HEK293T (cell line): ENCODE measurements at regions not wholly inside any gene's neighbourhood (a gene's known extent, or its start where the extent isn't known, plus 50 kb on each side); places are given as distances from the start of the nearest gene placed in this dataset.

ENCODE experiments used
- ARNT ChIP-seq: fragments of 450-650 bp; IDR thresholded peaks from 2 replicates; pipeline ENCODE4 v1.6.1; 2017; ENCODE audit warnings: mild to moderate bottlenecking
- BHLHE40 ChIP-seq: fragments of 450-650 bp; IDR thresholded peaks from 2 replicates; pipeline ENCODE4 v1.6.1; 2016; ENCODE audit warnings: mild to moderate bottlenecking, moderate library complexity, borderline replicate concordance
- CTBP1 ChIP-seq: fragments of 450-650 bp; IDR thresholded peaks from 2 replicates; pipeline ENCODE4 v1.6.1; 2016; ENCODE audit warnings: borderline replicate concordance
- ELF4 ChIP-seq: fragments of 450-650 bp; IDR thresholded peaks from 2 replicates; pipeline ENCODE4 v1.6.1; 2017; ENCODE audit warnings: antibody characterized with exemption
- FOXA1 ChIP-seq: fragments of 450-650 bp; IDR thresholded peaks from 2 replicates; pipeline ENCODE4 v1.6.1; 2016; ENCODE audit warnings: mild to moderate bottlenecking
- FOXK2 ChIP-seq: fragments of 450-650 bp; IDR thresholded peaks from 2 replicates; pipeline ENCODE4 v1.6.1; 2016; ENCODE audit warnings: mild to moderate bottlenecking
- FOXM1 ChIP-seq: fragments of 450-650 bp; IDR thresholded peaks from 2 replicates; pipeline ENCODE4 v1.6.1; 2017; ENCODE audit warnings: mild to moderate bottlenecking, borderline replicate concordance
- HDGF ChIP-seq: fragments of 450-650 bp; IDR thresholded peaks from 2 replicates; pipeline ENCODE4 v1.6.1; 2017; ENCODE audit warnings: antibody characterized with exemption, borderline replicate concordance
- NFRKB ChIP-seq: fragments of 450-650 bp; IDR thresholded peaks from 2 replicates; pipeline ENCODE4 v1.6.1; 2016; ENCODE audit warnings: mild to moderate bottlenecking, moderate library complexity
- PKNOX1 ChIP-seq: fragments of 450-650 bp; IDR thresholded peaks from 2 replicates; pipeline ENCODE4 v1.6.1; 2016
- SP1 ChIP-seq: fragments of 450-650 bp; IDR thresholded peaks from 2 replicates; pipeline ENCODE4 v1.6.1; 2017
- SUZ12 ChIP-seq: fragments of 450-650 bp; IDR thresholded peaks from 2 replicates; pipeline ENCODE4 v1.6.1; 2016; ENCODE audit warnings: mild to moderate bottlenecking
- TARDBP ChIP-seq: fragments of 450-650 bp; IDR thresholded peaks from 2 replicates; pipeline ENCODE4 v1.6.1; 2016
- ZNF384 ChIP-seq: fragments of 450-650 bp; IDR thresholded peaks from 2 replicates; pipeline ENCODE4 v1.6.1; 2016

- TF ChIP-seq SUZ12 = no peak
- no peak for TF ChIP-seq BHLHE40
- TF ChIP-seq ARNT = no peak
- TF ChIP-seq NFRKB = no peak
- TF ChIP-seq FOXM1 = no peak
- TF ChIP-seq SP1 = no peak
- TF ChIP-seq ELF4 = no peak
- no peak for TF ChIP-seq FOXK2
- TF ChIP-seq ZNF384 = no peak
- TF ChIP-seq HDGF = no peak
- TF ChIP-seq CTBP1 = no peak
- TF ChIP-seq FOXA1 = no peak
- no peak for TF ChIP-seq PKNOX1
- TF ChIP-seq TARDBP = no peak
These were observed 192.8 kb downstream of the PRDM2 start for GRCh38 chr1:13892671-13893325.
